IMR-90 (cell line): ENCODE measurements at regions not wholly inside any gene's neighbourhood (a gene's known extent, or its start where the extent isn't known, plus 50 kb on each side); places are given as distances from the start of the nearest gene placed in this dataset.

Source experiments
- CTCF ChIP-seq: conservative IDR thresholded peaks from 2 replicates; pipeline ENCODE4 v1.5.1; 2012; ENCODE audit warnings: mild to moderate bottlenecking, low read depth, low read length, improper control_type of control experiment
- NFE2L2 ChIP-seq: fragments of 150-350 bp; IDR thresholded peaks from 2 replicates; pipeline ENCODE4 v1.6.1; 2016; ENCODE audit warnings: low read depth, mild to moderate bottlenecking, low read length
- POLR2A ChIP-seq: IDR thresholded peaks from 2 replicates; pipeline ENCODE4 v1.6.1; 2012; ENCODE audit warnings: mild to moderate bottlenecking, low read depth, low read length
- TF ChIP-seq, protein P1 (sequence below): fragments of 150-350 bp; IDR thresholded peaks from 2 replicates; pipeline ENCODE4 v1.6.1; 2016; ENCODE audit warnings: low read depth, mild to moderate bottlenecking, low read length, moderate library complexity, borderline replicate concordance

DNA sequence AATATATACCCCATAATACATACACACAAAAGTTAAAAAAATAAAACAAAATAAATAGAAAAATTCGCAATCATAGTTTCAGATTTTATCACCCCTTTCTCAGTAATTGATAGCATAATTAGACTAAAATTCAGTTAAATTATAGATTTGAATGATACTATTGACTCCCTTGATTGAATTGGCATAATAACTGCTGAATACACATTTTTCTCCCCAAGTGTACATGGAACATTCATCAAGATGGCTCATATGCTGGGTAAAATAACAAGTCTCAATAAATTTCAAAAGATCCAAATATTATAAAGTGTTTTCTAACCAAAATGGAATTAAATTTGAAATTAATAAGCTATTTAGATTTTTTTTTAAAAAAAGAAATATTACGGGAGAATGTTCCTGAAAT is 616.1 kb downstream of the MAFB start:
- no peak for TF ChIP-seq CTCF
- TF ChIP-seq POLR2A: no peak
- TF ChIP-seq, protein P1, sequence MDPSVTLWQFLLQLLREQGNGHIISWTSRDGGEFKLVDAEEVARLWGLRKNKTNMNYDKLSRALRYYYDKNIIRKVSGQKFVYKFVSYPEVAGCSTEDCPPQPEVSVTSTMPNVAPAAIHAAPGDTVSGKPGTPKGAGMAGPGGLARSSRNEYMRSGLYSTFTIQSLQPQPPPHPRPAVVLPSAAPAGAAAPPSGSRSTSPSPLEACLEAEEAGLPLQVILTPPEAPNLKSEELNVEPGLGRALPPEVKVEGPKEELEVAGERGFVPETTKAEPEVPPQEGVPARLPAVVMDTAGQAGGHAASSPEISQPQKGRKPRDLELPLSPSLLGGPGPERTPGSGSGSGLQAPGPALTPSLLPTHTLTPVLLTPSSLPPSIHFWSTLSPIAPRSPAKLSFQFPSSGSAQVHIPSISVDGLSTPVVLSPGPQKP: no peak
- no peak for TF ChIP-seq NFE2L2
